IMR-90 (cell line): ENCODE measurements at regions not wholly inside any gene's neighbourhood (a gene's known extent, or its start where the extent isn't known, plus 50 kb on each side); places are given as distances from the start of the nearest gene placed in this dataset.

Experiments used
- ATAC-seq: fragments of 200-7000 bp; cut with Tn5 transposase; 2 replicates; pipeline ENCODE4 v1.9.1; 2020; ENCODE audit warnings: low read depth, mild to moderate bottlenecking, moderate library complexity
- BruUV-seq: library from RNA; stranded (reverse); fragments of 400-500 nt; replicated peaks from 2 replicates; lab custom pipeline; 2021; lab: Mats Ljungman, UMichigan
- CTCF ChIA-PET: fragments of 300-600 bp; formaldehyde crosslinking; extraction: SDS; loops from one replicate; lab custom pipeline; 2021; ENCODE audit warnings: antibody characterized with exemption; lab: Yijun Ruan, JAX
- POLR2A ChIA-PET: fragments of 300-600 bp; sonication (Branson Sonifier 250); formaldehyde crosslinking; loops from one replicate; lab custom pipeline; 2022; ENCODE audit warnings: antibody characterized with exemption; ENCODE audit not compliant: unreplicated experiment; lab: Charles Lee
- DNase-seq: peaks from one replicate; pipeline ENCODE4 v3.0.0; 2013
- H2AFZ ChIP-seq: replicated peaks from 2 replicates; pipeline ENCODE3; 2013; ENCODE audit warnings: low read length, mild to moderate bottlenecking; ENCODE audit not compliant: poor library complexity
- H2AK5ac ChIP-seq: 2 replicates; pipeline ENCODE4 v1.6.1; 2013; ENCODE audit warnings: low read depth, low read length, inconsistent platforms
- H2AK9ac ChIP-seq: replicated peaks from 2 replicates; pipeline ENCODE3; 2013; ENCODE audit warnings: mild to moderate bottlenecking, low read depth, low read length, moderate library complexity; ENCODE audit not compliant: poor library complexity
- H2BK120ac ChIP-seq: 2 replicates; pipeline ENCODE4 v1.6.1; 2013; ENCODE audit warnings: low read depth, low read length, inconsistent platforms
- H2BK15ac ChIP-seq: 3 replicates; pipeline ENCODE4 v1.6.1; 2013; ENCODE audit warnings: low read depth, low read length, inconsistent platforms
- H2BK20ac ChIP-seq: 2 replicates; pipeline ENCODE4 v1.6.1; 2013; ENCODE audit warnings: low read depth, mild to moderate bottlenecking, inconsistent platforms, low read length, moderate library complexity
- H2BK5ac ChIP-seq: 2 replicates; pipeline ENCODE4 v1.6.1; 2013; ENCODE audit warnings: mild to moderate bottlenecking, low read depth, low read length, inconsistent platforms; ENCODE audit not compliant: poor library complexity, severe bottlenecking
- H3K14ac ChIP-seq: replicated peaks from 2 replicates; pipeline ENCODE4 v1.6.1; 2013; ENCODE audit warnings: low read depth, low read length, inconsistent platforms
- H3K18ac ChIP-seq: 2 replicates; pipeline ENCODE4 v1.6.1; 2013; ENCODE audit warnings: low read depth, low read length, control low read depth
- H3K23ac ChIP-seq: 2 replicates; pipeline ENCODE4 v1.6.1; 2013; ENCODE audit warnings: low read depth, low read length, inconsistent platforms
- H3K27ac ChIP-seq: 2 replicates; pipeline ENCODE4 v1.5.1; 2013; ENCODE audit warnings: mild to moderate bottlenecking, control low read depth, low read length; ENCODE audit not compliant: insufficient read depth
- H3K27me3 ChIP-seq: 2 replicates; pipeline ENCODE4 v1.6.1; 2013; ENCODE audit warnings: low read length; ENCODE audit not compliant: control insufficient read depth, insufficient read depth
- H3K36me3 ChIP-seq: 2 replicates; pipeline ENCODE4 v1.6.1; 2013; ENCODE audit warnings: low read length, mixed read lengths; ENCODE audit not compliant: control insufficient read depth, insufficient read depth
- H3K4ac ChIP-seq: 2 replicates; pipeline ENCODE4 v1.6.1; 2013; ENCODE audit warnings: low read depth, low read length, inconsistent platforms
- H3K4me1 ChIP-seq: 2 replicates; pipeline ENCODE4 v1.6.1; 2013; ENCODE audit warnings: low read length, mixed read lengths; ENCODE audit not compliant: control insufficient read depth, insufficient read depth
- H3K4me2 ChIP-seq: 2 replicates; pipeline ENCODE4 v1.6.1; 2013; ENCODE audit warnings: low read depth, mild to moderate bottlenecking, control low read depth, low read length, moderate library complexity
- H3K4me3 ChIP-seq: 2 replicates; pipeline ENCODE4 v1.5.1; 2013; ENCODE audit warnings: low read depth, mild to moderate bottlenecking, control low read depth, low read length, moderate library complexity; ENCODE audit not compliant: insufficient read depth
- H3K56ac ChIP-seq: 2 replicates; pipeline ENCODE4 v1.6.1; 2013; ENCODE audit warnings: low read length, inconsistent platforms; ENCODE audit not compliant: insufficient read depth; ENCODE audit errors: extremely low read depth
- H3K79me1 ChIP-seq, 2 experiments: 2 replicates each; pipeline ENCODE4 v1.6.1; 2013; ENCODE audit warnings: low read length in 2 of 2, inconsistent platforms in 1 of 2, low read depth in 1 of 2
- H3K9ac ChIP-seq: 2 replicates; pipeline ENCODE4 v1.6.1; 2013; ENCODE audit warnings: low read depth, low read length, control low read depth
- H3K9me1 ChIP-seq: 2 replicates; pipeline ENCODE4 v1.6.1; 2013; ENCODE audit warnings: low read length, inconsistent platforms; ENCODE audit not compliant: insufficient read depth
- H3K9me3 ChIP-seq: 2 replicates; pipeline ENCODE4 v1.6.1; 2013; ENCODE audit warnings: low read length; ENCODE audit not compliant: control insufficient read depth, insufficient read depth
- H4K20me1 ChIP-seq: 2 replicates; pipeline ENCODE4 v1.6.1; 2013; ENCODE audit warnings: low read length, inconsistent platforms; ENCODE audit not compliant: insufficient read depth
- H4K5ac ChIP-seq: 2 replicates; pipeline ENCODE4 v1.6.1; 2013; ENCODE audit warnings: mild to moderate bottlenecking, low read depth, low read length, control low read depth
- H4K8ac ChIP-seq, 2 experiments: 2 replicates each; pipeline ENCODE4 v1.6.1; 2013; ENCODE audit warnings: low read depth in 2 of 2, low read length in 2 of 2, control low read depth in 1 of 2, inconsistent platforms in 1 of 2
- H4K91ac ChIP-seq: 2 replicates; pipeline ENCODE4 v1.6.1; 2013; ENCODE audit warnings: low read depth, low read length, inconsistent platforms; ENCODE audit not compliant: insufficient read depth
- BHLHE40 ChIP-seq: fragments of 150-350 bp; IDR thresholded peaks from 2 replicates; pipeline ENCODE4 v1.6.1; 2016; ENCODE audit warnings: mild to moderate bottlenecking, low read depth, low read length
- MXI1 ChIP-seq: IDR thresholded peaks from 2 replicates; pipeline ENCODE4 v1.6.1; 2012; ENCODE audit warnings: low read depth, mild to moderate bottlenecking, low read length, moderate library complexity, borderline replicate concordance
- POLR2A ChIP-seq: IDR thresholded peaks from 2 replicates; pipeline ENCODE4 v1.6.1; 2012; ENCODE audit warnings: mild to moderate bottlenecking, low read depth, low read length
- SMC3 ChIP-seq: fragments of 150-350 bp; IDR thresholded peaks from 2 replicates; pipeline ENCODE4 v1.6.1; 2016; ENCODE audit warnings: low read depth, mild to moderate bottlenecking, antibody characterized with exemption, low read length, moderate library complexity
- dilution Hi-C: fragments of 300-500 bp; cut with HindIII; formaldehyde crosslinking; loops from one replicate; pipeline ENCODE4 v1.14.3; 2018; ENCODE audit warnings: low sequenced_read_pairs; ENCODE audit not compliant: unreplicated experiment
- in situ Hi-C: fragments of 300-500 bp; cut with MboI; formaldehyde crosslinking; loops from 3 replicates; pipeline ENCODE4 v1.14.3; 2019; ENCODE audit warnings: low sequenced_read_pairs, inconsistent platforms, mixed read lengths
- intact Hi-C: fragments of 100-400 bp; cut with micrococcal nuclease; formaldehyde crosslinking; loops from 2 replicates; pipeline ENCODE4 v1.10.0; 2022
- TF ChIP-seq, protein P1 (sequence below): fragments of 150-350 bp; IDR thresholded peaks from 2 replicates; pipeline ENCODE4 v1.6.1; 2017; ENCODE audit warnings: mild to moderate bottlenecking, antibody characterized with exemption, low read length, low read depth

DNA sequence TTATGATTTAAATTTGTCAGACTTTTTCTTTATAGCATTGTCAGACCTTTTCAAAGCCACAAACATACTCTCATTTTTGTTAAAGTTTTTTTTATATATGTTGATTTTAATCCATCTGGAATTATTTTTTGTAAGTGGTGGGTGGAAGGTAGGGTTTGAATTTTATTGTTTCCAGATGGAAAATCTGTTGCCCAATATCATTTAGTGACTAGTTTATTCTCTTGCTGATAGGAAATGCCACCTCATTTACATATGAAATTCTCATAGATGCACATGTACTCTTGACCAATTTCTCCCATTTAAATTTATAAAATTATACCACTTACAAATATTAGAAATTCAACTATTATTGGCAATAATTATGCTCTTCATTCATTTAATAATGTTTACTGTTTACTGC is 52.1 kb upstream of the PLCB1 start:
- no peak overlapping the region for H3K4me3 ChIP-seq
- no peak overlapping the region for H3K27ac ChIP-seq
- no peaks in the 10 kb centered on the region; the same call in 1 of the 2 replicates for H3K27me3 ChIP-seq
- dilution Hi-C loops (no loop called here), intact Hi-C loops (no loop called here), in situ Hi-C loops (no loop called here)
- TF ChIP-seq POLR2A, result no peak
- no peak for TF ChIP-seq MXI1
- TF ChIP-seq, protein P1, sequence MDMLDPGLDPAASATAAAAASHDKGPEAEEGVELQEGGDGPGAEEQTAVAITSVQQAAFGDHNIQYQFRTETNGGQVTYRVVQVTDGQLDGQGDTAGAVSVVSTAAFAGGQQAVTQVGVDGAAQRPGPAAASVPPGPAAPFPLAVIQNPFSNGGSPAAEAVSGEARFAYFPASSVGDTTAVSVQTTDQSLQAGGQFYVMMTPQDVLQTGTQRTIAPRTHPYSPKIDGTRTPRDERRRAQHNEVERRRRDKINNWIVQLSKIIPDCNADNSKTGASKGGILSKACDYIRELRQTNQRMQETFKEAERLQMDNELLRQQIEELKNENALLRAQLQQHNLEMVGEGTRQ, result no peak
- no peak for TF ChIP-seq SMC3
- no peak for TF ChIP-seq BHLHE40
- H3K9me1 ChIP-seq, result no peaks in the 10 kb centered on the region
- H4K5ac ChIP-seq, result no peak overlapping the region
- H4K8ac ChIP-seq, result no peak overlapping the region
- no peak overlapping the region for H2BK15ac ChIP-seq
- no peaks in the 10 kb centered on the region for H3K79me1 ChIP-seq
- no peak overlapping the region for H4K91ac ChIP-seq
- no peak overlapping the region for H3K4me2 ChIP-seq
- no peaks in the 10 kb centered on the region for H3K36me3 ChIP-seq
- H4K20me1 ChIP-seq, result no peaks in the 10 kb centered on the region
- H3K9ac ChIP-seq, result no peak overlapping the region
- ChIA-PET CTCF (no interaction called here), POLR2A (no interaction called here)
- no peak overlapping the region for H3K18ac ChIP-seq
- H3K9me3 ChIP-seq, result no peaks in the 10 kb centered on the region
- peaks cover 4% of the 10 kb centered on the region for H3K4me1 ChIP-seq
- no peak overlapping the region for H2BK20ac ChIP-seq
- no peak overlapping the region for H2AFZ ChIP-seq
- no peak overlapping the region for H3K4ac ChIP-seq
- DNase-seq, result no peak
- no peak overlapping the region for H2BK120ac ChIP-seq
- H3K23ac ChIP-seq, result no peak overlapping the region
- H3K14ac ChIP-seq, result no peak overlapping the region
- no peak overlapping the region for H2BK5ac ChIP-seq
- no peak overlapping the region for H3K56ac ChIP-seq
- H2AK5ac ChIP-seq, result no peak overlapping the region
- no peak for ATAC-seq
- H2AK9ac ChIP-seq, result no peak overlapping the region
- BruUV-seq, result no TSS peak
